ENCODE measurements at regions not wholly inside any gene's neighbourhood (a gene's known extent, or its start where the extent isn't known, plus 50 kb on each side); places are given as distances from the start of the nearest gene placed in this dataset.

- Histone ChIP-seq H3K36me3 (ENCODE audit: insufficient read depth, low read length, poor library complexity, severe bottlenecking) (no peaks in the 10 kb centered on the region), H3K4me1 (ENCODE audit: insufficient read depth, low read length, poor library complexity, severe bottlenecking) (no peaks in the 10 kb centered on the region), H3K27ac (ENCODE audit: low read depth, low read length, poor library complexity, severe bottlenecking) (no peak overlapping the region), H3K4me3 (ENCODE audit: low read depth, low read length, poor library complexity, severe bottlenecking) (no peak overlapping the region), H3K9me3 (ENCODE audit: low read depth, low read length, poor library complexity, severe bottlenecking) (no peaks in the 10 kb centered on the region), H3K27me3 (replicated peaks; ENCODE audit: insufficient read depth, low read depth, low read length, poor library complexity) (peaks cover 41% of the 10 kb centered on the region)
- CTCF ChIA-PET, result no interaction called here
- intact Hi-C loops (cut with micrococcal nuclease; ENCODE audit: unreplicated experiment), result no loop called here
- no TSS peak for BruUV-seq (replicated peaks)
- no peak for TF ChIP-seq EZH2 (IDR thresholded peaks at IDR 0.05; ENCODE audit: borderline replicate concordance, low read depth, low read length, poor library complexity, severe bottlenecking)
- no peak for TF ChIP-seq CTCF (conservative IDR thresholded peaks at IDR 0.05; ENCODE audit: low read depth, low read length)
- POLR2A ChIA-PET (ENCODE audit: low non-redundant PET), result no interaction called here
- DNase-seq (ENCODE audit: low spot score), result no peak
These were observed 74.5 kb downstream of the EMX2 start for GRCh38 chr10:117617086-117617485.

- CTCF ChIA-PET, result no interaction called here
- H3K27me3 ChIP-seq (replicated peaks; ENCODE audit: insufficient read depth, low read depth, low read length, poor library complexity), result peaks cover 47% of the 10 kb centered on the region
- no peaks in the 10 kb centered on the region for H3K9me3 ChIP-seq (ENCODE audit: low read depth, low read length, poor library complexity, severe bottlenecking)
- POLR2A ChIA-PET (ENCODE audit: low non-redundant PET), result no interaction called here
- no peak for DNase-seq (ENCODE audit: low spot score)
- BruUV-seq (replicated peaks), result no TSS peak
- H3K4me1 ChIP-seq (ENCODE audit: insufficient read depth, low read length, poor library complexity, severe bottlenecking), result no peaks in the 10 kb centered on the region
- no peaks in the 10 kb centered on the region for H3K36me3 ChIP-seq (ENCODE audit: insufficient read depth, low read length, poor library complexity, severe bottlenecking)
- intact Hi-C loops (cut with micrococcal nuclease; ENCODE audit: unreplicated experiment), result no loop called here
- H3K27ac ChIP-seq (ENCODE audit: low read depth, low read length, poor library complexity, severe bottlenecking), result no peak overlapping the region
- no peak for TF ChIP-seq CTCF (conservative IDR thresholded peaks at IDR 0.05; ENCODE audit: low read depth, low read length)
- no peak overlapping the region for H3K4me3 ChIP-seq (ENCODE audit: low read depth, low read length, poor library complexity, severe bottlenecking)
These were observed 75.1 kb downstream of the EMX2 start for GRCh38 chr10:117617659-117618058.

- CTCF ChIA-PET, result no interaction called here
- Histone ChIP-seq H3K36me3 (ENCODE audit: insufficient read depth, low read length, poor library complexity, severe bottlenecking) (no peaks in the 10 kb centered on the region), H3K27me3 (replicated peaks; ENCODE audit: insufficient read depth, low read depth, low read length, poor library complexity) (peaks cover 52% of the 10 kb centered on the region), H3K9me3 (ENCODE audit: low read depth, low read length, poor library complexity, severe bottlenecking) (no peaks in the 10 kb centered on the region), H3K4me3 (ENCODE audit: low read depth, low read length, poor library complexity, severe bottlenecking) (no peak overlapping the region), H3K4me1 (ENCODE audit: insufficient read depth, low read length, poor library complexity, severe bottlenecking) (no peaks in the 10 kb centered on the region), H3K27ac (ENCODE audit: low read depth, low read length, poor library complexity, severe bottlenecking) (no peak overlapping the region)
- intact Hi-C loops (cut with micrococcal nuclease; ENCODE audit: unreplicated experiment), result no loop called here
- no peak for DNase-seq (ENCODE audit: low spot score)
- BruUV-seq (replicated peaks), result no TSS peak
- POLR2A ChIA-PET (ENCODE audit: low non-redundant PET), result no interaction called here
- TF ChIP-seq EZH2 (IDR thresholded peaks at IDR 0.05; ENCODE audit: borderline replicate concordance, low read depth, low read length, poor library complexity, severe bottlenecking) (no peak), CTCF (conservative IDR thresholded peaks at IDR 0.05; ENCODE audit: low read depth, low read length) (no peak)
These were observed 76.7 kb downstream of the EMX2 start for GRCh38 chr10:117619223-117619622.

Measured in A673 (cell line).